ENCODE measurements at regions not wholly inside any gene's neighbourhood (a gene's known extent, or its start where the extent isn't known, plus 50 kb on each side); places are given as distances from the start of the nearest gene placed in this dataset.

DNA sequence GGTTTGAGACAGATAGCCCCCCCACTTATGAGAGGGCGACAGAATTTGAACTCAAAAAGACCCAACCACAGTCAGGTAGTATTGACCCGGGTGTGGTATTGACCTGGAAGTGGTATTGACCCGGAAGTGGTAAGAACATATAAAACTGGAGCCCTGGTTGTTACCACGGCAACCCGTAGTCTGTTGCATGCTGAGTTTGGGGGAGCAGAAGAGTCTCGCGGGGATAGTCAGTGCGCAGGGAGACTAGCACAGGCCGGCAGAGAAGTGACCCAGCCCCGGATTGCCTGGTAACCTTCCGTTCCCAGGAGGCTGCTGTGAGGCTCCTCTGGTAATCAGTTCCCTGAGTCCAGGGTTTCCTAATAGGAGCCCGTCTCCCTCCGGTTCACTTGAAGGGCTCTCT lies 96.2 kb downstream of the SNX5 start:
- ChIA-PET CTCF (ENCODE audit: partially characterized antibody) (interaction anchor here (1.4 kb wide), 1 partner anchor 332 kb away, joined by 3 read pairs; no protein-coding TSS in a partner anchor), POLR2A (ENCODE audit: partially characterized antibody) (no interaction called here)
- peaks cover 9 to 14% of the 10 kb centered on the region in 2 donors for H3K27me3 Mint-ChIP-seq
- H3K9me3 Mint-ChIP-seq, result peaks cover 0 to 2% (median 0%) of the 10 kb centered on the region in 8 donors
- no peaks in the 10 kb centered on the region for H3K9me3 ChIP-seq (ENCODE audit: control insufficient read depth in 1 of 2, low read length in 2 of 2)
- peak overlapping the region in 1 of 8 donors; percentile 42 for H3K4me3 Mint-ChIP-seq
- intact Hi-C loops (cut with micrococcal nuclease), result no loop called here
- H3K27ac ChIP-seq (ENCODE audit: low read depth, low read length), result no peak overlapping the region
- peak overlapping the region in 2 of 7 donors; percentile 31 to 88 for H3K27ac Mint-ChIP-seq
- H3K4me1 Mint-ChIP-seq, result peaks cover 7 to 17% (median 11%) of the 10 kb centered on the region in 4 donors
- no peak overlapping the region for H3K4me3 ChIP-seq (ENCODE audit: low read length in 2 of 2)
- H3K36me3 Mint-ChIP-seq, result no peaks in the 10 kb centered on the region
- H3K27me3 ChIP-seq (ENCODE audit: insufficient read depth, low read length), result no peaks in the 10 kb centered on the region
- no peaks in the 10 kb centered on the region for H3K36me3 ChIP-seq (ENCODE audit: insufficient read depth, low read length)
- peaks cover 3% of the 10 kb centered on the region for H3K4me1 ChIP-seq (ENCODE audit: insufficient read depth, low read length)
- no peak for DNase-seq

DNA sequence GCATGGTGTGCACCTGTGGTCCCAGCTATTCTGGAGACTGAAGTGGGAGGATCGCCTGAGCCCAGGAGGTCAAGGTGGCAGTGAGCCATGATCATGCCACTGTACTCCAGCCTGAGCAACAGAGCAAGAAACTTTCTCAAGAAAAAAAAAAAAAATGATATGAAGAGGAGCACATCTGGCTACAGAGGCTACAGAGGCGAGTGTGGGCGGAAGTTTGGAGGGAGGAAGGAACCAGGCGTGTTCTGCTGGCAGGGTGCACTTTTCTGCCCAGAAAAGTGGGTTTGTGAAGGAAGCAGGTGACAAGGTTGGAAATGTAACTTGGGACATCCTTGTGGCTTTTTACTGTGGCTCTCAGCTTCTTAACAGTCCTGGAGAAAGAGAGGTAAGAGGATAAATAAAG lies 96.7 kb downstream of the SNX5 start:
- POLR2A ChIA-PET (ENCODE audit: partially characterized antibody), result no interaction called here
- H3K27me3 Mint-ChIP-seq, result peaks cover 8 to 13% of the 10 kb centered on the region in 2 donors
- Histone ChIP-seq H3K4me3 (ENCODE audit: low read length in 2 of 2) (no peak overlapping the region), H3K27ac (ENCODE audit: low read depth, low read length) (no peak overlapping the region), H3K9me3 (ENCODE audit: control insufficient read depth in 1 of 2, low read length in 2 of 2) (no peaks in the 10 kb centered on the region), H3K27me3 (ENCODE audit: insufficient read depth, low read length) (no peaks in the 10 kb centered on the region), H3K36me3 (ENCODE audit: insufficient read depth, low read length) (no peaks in the 10 kb centered on the region), H3K4me1 (ENCODE audit: insufficient read depth, low read length) (peaks cover 3% of the 10 kb centered on the region)
- H3K9me3 Mint-ChIP-seq, result peaks cover 0 to 2% (median 0%) of the 10 kb centered on the region in 8 donors
- DNase-seq, result no peak
- CTCF ChIA-PET (ENCODE audit: partially characterized antibody), result no interaction called here
- H3K36me3 Mint-ChIP-seq, result no peaks in the 10 kb centered on the region
- H3K27ac Mint-ChIP-seq, result peak overlapping the region in 3 of 7 donors; percentile 15 to 88 (median 18)
- peaks cover 7 to 17% (median 11%) of the 10 kb centered on the region in 4 donors for H3K4me1 Mint-ChIP-seq
- H3K4me3 Mint-ChIP-seq, result peak overlapping the region in 3 of 8 donors; percentile 28 to 61 (median 32)
- intact Hi-C loops (cut with micrococcal nuclease), result no loop called here

DNA sequence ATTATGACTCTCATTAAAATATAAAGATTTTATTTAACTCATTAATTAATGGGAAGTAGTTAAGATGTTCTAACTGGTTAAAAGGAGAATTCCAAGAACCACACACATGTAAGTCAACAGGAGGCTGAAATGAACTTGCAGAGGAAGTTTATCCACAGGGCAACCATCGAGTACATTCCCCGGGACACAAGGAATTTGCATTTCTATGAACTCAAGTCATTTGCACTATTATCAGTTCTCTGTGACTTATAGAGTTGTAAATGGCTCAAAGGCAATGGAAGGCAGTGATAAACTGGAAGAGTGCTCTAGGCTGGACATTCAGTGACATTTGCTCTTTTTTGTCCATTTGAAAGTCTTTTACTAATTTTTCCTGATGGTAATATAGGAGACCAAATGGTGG lies 97.4 kb downstream of the SNX5 start:
- peaks cover 3% of the 10 kb centered on the region for H3K4me1 ChIP-seq (ENCODE audit: insufficient read depth, low read length)
- no peaks in the 10 kb centered on the region for H3K36me3 ChIP-seq (ENCODE audit: insufficient read depth, low read length)
- POLR2A ChIA-PET (ENCODE audit: partially characterized antibody), result interaction anchor here (0.7 kb wide), 1 partner anchor 1676 kb away, joined by 3 read pairs; no protein-coding TSS in a partner anchor
- no peak overlapping the region for H3K4me3 Mint-ChIP-seq
- H3K9me3 Mint-ChIP-seq, result peaks cover 0 to 2% (median 0%) of the 10 kb centered on the region in 8 donors
- CTCF ChIA-PET (ENCODE audit: partially characterized antibody), result no interaction called here
- H3K4me1 Mint-ChIP-seq, result peaks cover 7 to 17% (median 11%) of the 10 kb centered on the region in 4 donors
- H3K36me3 Mint-ChIP-seq, result no peaks in the 10 kb centered on the region
- intact Hi-C loops (cut with micrococcal nuclease), result no loop called here
- H3K9me3 ChIP-seq (ENCODE audit: control insufficient read depth in 1 of 2, low read length in 2 of 2), result no peaks in the 10 kb centered on the region
- no peak overlapping the region for H3K27ac ChIP-seq (ENCODE audit: low read depth, low read length)
- DNase-seq, result no peak
- H3K27ac Mint-ChIP-seq, result no peak overlapping the region
- no peaks in the 10 kb centered on the region for H3K27me3 ChIP-seq (ENCODE audit: insufficient read depth, low read length)
- no peak overlapping the region for H3K4me3 ChIP-seq (ENCODE audit: low read length in 2 of 2)
- peaks cover 10 to 12% of the 10 kb centered on the region in 2 donors for H3K27me3 Mint-ChIP-seq

DNA sequence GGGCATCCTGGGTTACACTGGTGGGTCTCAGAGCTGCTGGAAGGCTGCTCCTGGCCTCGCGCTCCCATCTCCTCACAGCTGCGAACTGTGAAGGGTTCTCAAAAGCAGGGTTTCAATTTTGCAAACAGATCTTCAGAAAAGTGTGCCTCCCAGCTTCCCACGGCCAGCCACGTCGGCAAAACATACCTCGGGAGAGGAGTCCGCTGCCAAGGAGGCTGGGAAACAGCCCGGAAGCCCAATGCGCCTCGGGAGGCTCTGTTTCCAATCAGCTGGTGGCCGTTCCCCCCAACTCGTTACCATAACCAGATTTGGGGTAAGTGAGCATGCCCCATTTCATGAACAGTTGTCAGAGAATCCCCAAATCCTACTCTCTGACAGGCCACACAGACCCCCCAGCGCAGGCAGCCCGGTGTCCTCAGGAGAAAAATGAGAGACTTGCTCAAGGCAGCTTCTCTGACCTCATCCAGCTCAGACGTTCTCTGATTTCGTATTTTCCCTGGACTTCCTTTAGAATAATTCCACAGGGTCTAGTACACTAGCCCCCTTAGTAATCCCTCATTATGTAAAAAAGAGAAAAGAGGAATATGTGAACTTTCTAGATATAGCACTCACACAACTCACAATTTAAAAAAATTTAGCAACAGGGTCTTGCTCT lies 98.4 kb downstream of the SNX5 start:
- Mint-ChIP-seq H3K36me3 (no peaks in the 10 kb centered on the region), H3K4me1 (peaks cover 7 to 17% (median 11%) of the 10 kb centered on the region in 4 donors), H3K4me3 (no peak overlapping the region), H3K27ac (no peak overlapping the region), H3K9me3 (peaks cover 0 to 2% (median 0%) of the 10 kb centered on the region in 8 donors), H3K27me3 (peaks cover 12% of the 10 kb centered on the region in 2 donors)
- POLR2A ChIA-PET (ENCODE audit: partially characterized antibody), result interaction anchor here (0.7 kb wide), 1 partner anchor 1677 kb away, joined by 3 read pairs; no protein-coding TSS in a partner anchor
- no peak for DNase-seq
- no peaks in the 10 kb centered on the region for H3K36me3 ChIP-seq (ENCODE audit: insufficient read depth, low read length)
- no peaks in the 10 kb centered on the region for H3K27me3 ChIP-seq (ENCODE audit: insufficient read depth, low read length)
- CTCF ChIA-PET (ENCODE audit: partially characterized antibody), result no interaction called here
- intact Hi-C loops (cut with micrococcal nuclease), result no loop called here
- H3K4me3 ChIP-seq (ENCODE audit: low read length in 2 of 2), result no peak overlapping the region
- no peak overlapping the region for H3K27ac ChIP-seq (ENCODE audit: low read depth, low read length)
- H3K9me3 ChIP-seq (ENCODE audit: control insufficient read depth in 1 of 2, low read length in 2 of 2), result no peaks in the 10 kb centered on the region
- peaks cover 3% of the 10 kb centered on the region for H3K4me1 ChIP-seq (ENCODE audit: insufficient read depth, low read length)

DNA sequence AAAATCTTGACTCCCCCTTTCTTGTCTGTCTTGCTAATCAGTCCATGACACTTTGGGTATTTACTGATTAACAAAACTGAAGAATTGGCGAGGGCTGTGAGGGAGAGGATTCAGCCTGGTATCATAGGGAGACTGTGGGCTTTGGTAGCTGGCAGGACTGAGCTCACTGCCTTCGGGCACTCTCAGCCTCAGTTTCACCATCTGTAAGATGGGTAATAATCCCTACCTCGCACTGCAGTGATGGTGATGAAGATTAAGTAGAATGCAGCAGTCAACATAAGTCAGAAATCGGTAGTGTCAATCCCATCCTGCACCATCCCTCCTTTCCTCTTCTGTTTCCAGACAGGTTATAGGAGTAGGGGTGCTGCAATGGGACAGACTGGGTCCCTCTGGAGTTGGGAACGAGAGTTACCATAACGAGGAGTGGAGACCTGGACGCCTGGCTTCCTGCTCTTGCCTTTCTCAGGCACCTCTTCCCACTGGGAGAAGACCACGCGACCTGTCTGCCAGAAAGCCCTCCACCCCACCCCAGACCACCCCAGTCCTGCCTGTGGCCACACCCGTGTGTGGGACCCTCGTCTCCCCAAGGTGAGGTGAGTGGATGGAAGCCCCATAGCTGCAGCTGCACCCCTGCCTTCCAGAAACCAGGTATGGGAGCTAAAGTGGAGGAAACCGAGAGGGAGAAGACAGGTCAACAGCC lies 99.1 kb downstream of the SNX5 start:
- no peaks in the 10 kb centered on the region for H3K9me3 ChIP-seq (ENCODE audit: control insufficient read depth in 1 of 2, low read length in 2 of 2)
- peaks cover 3% of the 10 kb centered on the region for H3K4me1 ChIP-seq (ENCODE audit: insufficient read depth, low read length)
- peaks cover 12% of the 10 kb centered on the region in 2 donors for H3K27me3 Mint-ChIP-seq
- H3K27me3 ChIP-seq (ENCODE audit: insufficient read depth, low read length), result no peaks in the 10 kb centered on the region
- DNase-seq, result no peak
- no peaks in the 10 kb centered on the region for H3K36me3 ChIP-seq (ENCODE audit: insufficient read depth, low read length)
- H3K36me3 Mint-ChIP-seq, result no peaks in the 10 kb centered on the region
- POLR2A ChIA-PET (ENCODE audit: partially characterized antibody), result no interaction called here
- no peak overlapping the region for H3K4me3 ChIP-seq (ENCODE audit: low read length in 2 of 2)
- no peak overlapping the region for H3K27ac Mint-ChIP-seq
- H3K4me1 Mint-ChIP-seq, result peaks cover 7 to 17% (median 11%) of the 10 kb centered on the region in 4 donors
- intact Hi-C loops (cut with micrococcal nuclease), result no loop called here
- peaks cover 0 to 2% (median 0%) of the 10 kb centered on the region in 8 donors for H3K9me3 Mint-ChIP-seq
- CTCF ChIA-PET (ENCODE audit: partially characterized antibody), result no interaction called here
- H3K4me3 Mint-ChIP-seq, result no peak overlapping the region
- H3K27ac ChIP-seq (ENCODE audit: low read depth, low read length), result no peak overlapping the region

DNA sequence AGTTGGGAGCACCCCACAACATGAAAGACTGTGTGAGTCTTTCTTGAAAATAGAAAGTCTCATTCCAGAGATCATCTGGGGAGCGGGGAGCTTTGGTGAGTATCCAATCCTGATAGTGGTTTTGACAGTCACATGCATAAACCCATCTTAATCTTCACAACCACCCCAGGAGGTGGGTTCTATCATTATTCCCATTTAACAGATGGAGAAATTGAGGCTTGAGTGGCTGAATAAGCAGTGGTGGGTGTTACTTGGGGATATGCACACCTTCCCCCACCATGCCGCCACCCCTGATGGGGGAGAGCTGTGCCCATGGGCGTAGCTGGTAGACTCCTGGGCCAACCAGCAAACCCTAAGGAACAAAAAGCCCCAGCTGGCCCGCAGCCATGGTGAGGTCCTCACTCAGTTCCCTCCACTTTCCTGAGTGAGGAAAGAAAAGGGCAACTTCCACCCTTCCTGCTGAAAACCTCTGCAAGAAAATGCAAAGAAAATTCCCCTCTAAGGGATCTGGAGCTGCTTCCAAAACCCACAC lies 99.8 kb downstream of the SNX5 start:
- H3K36me3 Mint-ChIP-seq, result no peaks in the 10 kb centered on the region
- CTCF ChIA-PET (ENCODE audit: partially characterized antibody), result no interaction called here

DNA sequence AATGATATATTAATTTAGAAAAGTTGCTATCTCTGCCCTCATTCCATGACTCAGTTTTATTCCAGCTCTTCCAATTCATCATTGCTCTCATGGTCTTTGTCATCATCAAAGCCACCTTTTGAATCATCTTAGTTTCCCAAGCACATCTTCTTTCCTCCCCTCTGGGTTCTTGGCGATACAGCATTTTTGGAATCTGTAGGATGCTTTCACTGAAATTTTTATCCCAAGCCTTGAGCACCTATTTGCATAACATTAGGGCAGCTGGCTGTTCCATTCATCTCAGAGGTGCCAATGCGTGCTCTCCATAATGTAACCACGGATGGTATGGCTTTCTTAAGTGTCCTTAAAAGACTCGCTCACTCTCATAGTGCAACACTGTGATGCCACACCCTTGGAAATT lies 100.4 kb downstream of the SNX5 start:
- Histone ChIP-seq H3K4me3 (ENCODE audit: low read length in 2 of 2) (no peak overlapping the region), H3K4me1 (ENCODE audit: insufficient read depth, low read length) (peaks cover 3% of the 10 kb centered on the region), H3K27ac (ENCODE audit: low read depth, low read length) (no peak overlapping the region), H3K27me3 (ENCODE audit: insufficient read depth, low read length) (no peaks in the 10 kb centered on the region), H3K9me3 (ENCODE audit: control insufficient read depth in 1 of 2, low read length in 2 of 2) (no peaks in the 10 kb centered on the region), H3K36me3 (ENCODE audit: insufficient read depth, low read length) (no peaks in the 10 kb centered on the region)
- intact Hi-C loops (cut with micrococcal nuclease), result no loop called here
- Mint-ChIP-seq H3K27me3 (peaks cover 11 to 12% of the 10 kb centered on the region in 2 donors), H3K36me3 (no peaks in the 10 kb centered on the region), H3K9me3 (peaks cover 0 to 2% (median 0%) of the 10 kb centered on the region in 8 donors), H3K4me1 (peaks cover 7 to 17% (median 11%) of the 10 kb centered on the region in 4 donors), H3K27ac (no peak overlapping the region), H3K4me3 (no peak overlapping the region)
- CTCF ChIA-PET (ENCODE audit: partially characterized antibody), result no interaction called here
- POLR2A ChIA-PET (ENCODE audit: partially characterized antibody), result no interaction called here
- no peak for DNase-seq

More for the DNA sequence above, 99.8 kb downstream of the SNX5 start:
- no peak overlapping the region for H3K27ac ChIP-seq (ENCODE audit: low read depth, low read length)
- peaks cover 7 to 17% (median 11%) of the 10 kb centered on the region in 4 donors for H3K4me1 Mint-ChIP-seq
- H3K27ac Mint-ChIP-seq, result no peak overlapping the region
- H3K36me3 ChIP-seq (ENCODE audit: insufficient read depth, low read length), result no peaks in the 10 kb centered on the region
- H3K4me1 ChIP-seq (ENCODE audit: insufficient read depth, low read length), result peaks cover 3% of the 10 kb centered on the region
- no peak overlapping the region for H3K4me3 ChIP-seq (ENCODE audit: low read length in 2 of 2)
- H3K9me3 Mint-ChIP-seq, result peaks cover 0 to 2% (median 0%) of the 10 kb centered on the region in 8 donors
- POLR2A ChIA-PET (ENCODE audit: partially characterized antibody), result no interaction called here
- no peaks in the 10 kb centered on the region for H3K9me3 ChIP-seq (ENCODE audit: control insufficient read depth in 1 of 2, low read length in 2 of 2)
- peaks cover 11 to 12% of the 10 kb centered on the region in 2 donors for H3K27me3 Mint-ChIP-seq
- intact Hi-C loops (cut with micrococcal nuclease), result no loop called here
- no peaks in the 10 kb centered on the region for H3K27me3 ChIP-seq (ENCODE audit: insufficient read depth, low read length)
- DNase-seq, result no peak
- H3K4me3 Mint-ChIP-seq, result no peak overlapping the region

Measured in CD4-positive, alpha-beta memory T cell (primary cell).